ENCODE measurements at regions not wholly inside any gene's neighbourhood (a gene's known extent, or its start where the extent isn't known, plus 50 kb on each side); places are given as distances from the start of the nearest gene placed in this dataset.
A peak's percentile ranks its signal among the peaks of the same experiment; 100 is the strongest.

DNA sequence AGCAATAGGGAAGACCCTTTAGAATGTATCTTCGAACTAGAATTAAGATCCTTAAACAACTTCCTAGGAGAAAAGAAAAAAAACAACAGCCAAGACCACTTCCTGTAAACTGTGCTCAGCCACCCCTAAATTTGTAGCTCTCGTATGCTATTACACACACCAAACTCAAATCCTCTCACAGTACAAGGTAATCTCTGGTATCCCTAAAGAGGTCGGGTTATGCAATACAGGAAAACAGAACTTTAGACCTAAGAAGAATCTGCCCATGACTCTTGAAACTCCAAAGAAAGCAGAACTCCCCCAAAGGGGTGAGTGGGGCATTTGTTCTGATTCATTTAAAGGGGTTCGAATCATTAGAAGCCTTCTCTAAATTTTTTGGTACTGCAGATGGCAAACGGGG is 170.9 kb upstream of the CASK start:
- no peak for DNase-seq

GRCh38 chrX:42093756-42094155 is 170.4 kb upstream of the CASK start:
- no peak for DNase-seq

- DNase-seq, result no peak
Observed at GRCh38 chrX:42090395-42090794, 167.0 kb upstream of the CASK start.

GRCh38 chrX:42089031-42089430 is 165.7 kb upstream of the CASK start:
- no peak for DNase-seq

DNA sequence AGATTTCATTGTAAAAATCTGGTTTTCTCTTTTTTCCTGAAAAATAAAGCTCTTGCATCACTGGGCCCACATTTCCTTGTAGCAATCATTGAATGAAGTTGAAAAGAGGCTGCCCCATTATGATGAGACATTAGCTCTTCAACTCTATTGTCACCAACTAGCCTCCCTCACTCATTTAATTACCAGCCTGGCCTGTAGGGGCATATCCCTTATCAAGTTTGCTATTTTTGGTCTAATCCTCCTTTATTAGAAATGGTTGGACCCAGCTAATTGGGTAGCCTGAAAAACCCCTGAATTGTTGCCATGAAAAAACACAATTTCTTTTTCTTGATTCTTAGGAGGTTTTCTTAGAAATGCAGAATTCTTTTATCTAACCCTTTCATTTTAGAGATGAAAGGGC is 164.6 kb upstream of the CASK start:
- peak; percentile 1 for DNase-seq

DNA sequence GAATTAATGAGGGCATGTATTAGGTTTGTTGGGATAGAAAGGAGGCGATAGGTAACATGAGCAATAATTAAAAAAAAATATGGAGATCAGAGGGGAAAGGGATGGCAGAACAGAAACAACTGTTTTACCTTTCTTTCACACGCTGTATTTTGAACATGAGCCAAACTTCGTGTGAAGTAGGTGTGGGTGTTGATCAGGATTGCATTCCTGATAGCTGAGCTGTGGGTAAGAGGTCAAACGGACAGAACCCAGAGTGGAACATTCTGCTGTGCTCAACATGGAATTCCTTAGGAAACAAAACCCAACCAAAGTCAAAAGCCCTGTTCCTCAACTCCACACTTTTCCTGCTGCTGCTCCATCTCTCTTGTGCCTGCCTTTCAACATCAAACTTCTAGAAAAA is 162.5 kb upstream of the CASK start:
- DNase-seq, result no peak

- DNase-seq, result no peak
Observed at GRCh38 chrX:42079968-42080367, 156.6 kb upstream of the CASK start.

GRCh38 chrX:42077675-42078074 is 154.3 kb upstream of the CASK start:
- DNase-seq, result no peak

- no peak for DNase-seq
Observed at GRCh38 chrX:42075032-42075431, 151.7 kb upstream of the CASK start.

- DNase-seq, result no peak
Observed at GRCh38 chrX:42073448-42073847, 150.1 kb upstream of the CASK start.

DNA sequence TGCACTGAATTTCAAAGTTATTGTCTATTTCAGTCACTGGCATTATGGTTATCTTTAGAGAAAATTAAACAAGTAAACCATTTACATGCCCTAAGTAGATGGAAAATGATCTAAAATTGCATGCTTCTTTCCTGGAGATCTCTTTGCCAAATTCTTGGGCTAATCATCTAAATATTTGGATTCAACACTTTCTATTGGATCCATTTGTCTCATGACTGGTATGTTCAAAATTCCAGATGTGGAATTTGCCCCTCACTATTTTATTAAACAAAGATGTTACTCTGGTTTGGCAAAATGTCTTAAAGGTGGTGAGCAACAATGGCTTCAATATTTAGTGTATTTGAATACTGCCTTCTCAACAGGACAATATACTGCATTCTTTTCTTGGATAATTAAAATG is 147.5 kb upstream of the CASK start:
- DNase-seq, result no peak

GRCh38 chrX:42054256-42054655 is 130.9 kb upstream of the CASK start:
- DNase-seq, result no peak

DNA sequence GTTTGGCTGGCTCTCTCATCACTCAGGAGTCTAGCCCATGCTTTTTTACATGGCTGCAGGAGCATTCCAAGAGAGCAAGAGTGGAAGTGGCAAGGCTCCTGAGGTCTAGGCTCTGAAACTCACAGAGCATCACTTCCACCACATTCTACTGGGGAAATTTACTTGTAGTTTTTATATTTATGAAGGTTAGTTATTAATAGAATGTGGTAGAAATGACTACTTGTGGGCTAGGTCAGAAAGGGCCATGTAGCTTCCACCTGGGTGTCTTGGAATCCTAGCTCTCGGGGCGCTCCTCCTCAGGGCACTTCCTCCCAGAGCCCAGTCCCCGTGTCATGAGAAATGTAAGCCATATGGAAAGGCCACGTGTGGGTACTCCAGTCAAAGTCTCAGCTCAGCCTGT is 127.0 kb upstream of the CASK start:
- no peak for DNase-seq

DNA sequence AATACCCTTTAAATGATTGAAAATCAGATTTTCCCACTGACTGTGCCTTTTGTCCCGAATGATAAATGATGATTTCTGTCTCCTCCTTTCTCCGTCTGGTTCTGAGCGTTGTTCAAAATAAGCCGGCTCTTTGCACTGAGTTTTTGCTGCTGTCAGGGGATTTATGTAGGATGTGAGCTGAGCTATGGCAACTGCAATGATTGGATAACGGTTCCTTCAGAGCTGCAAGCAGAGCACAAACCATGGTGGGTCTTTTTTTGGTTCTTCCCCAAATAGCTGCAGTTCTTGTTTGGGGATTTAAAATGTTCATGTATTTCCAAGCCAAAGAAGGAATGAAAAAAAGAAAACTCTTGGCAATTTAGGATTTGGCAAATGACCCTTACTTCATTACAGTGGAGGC is 124.5 kb upstream of the CASK start:
- peak; percentile 1 for DNase-seq

DNA sequence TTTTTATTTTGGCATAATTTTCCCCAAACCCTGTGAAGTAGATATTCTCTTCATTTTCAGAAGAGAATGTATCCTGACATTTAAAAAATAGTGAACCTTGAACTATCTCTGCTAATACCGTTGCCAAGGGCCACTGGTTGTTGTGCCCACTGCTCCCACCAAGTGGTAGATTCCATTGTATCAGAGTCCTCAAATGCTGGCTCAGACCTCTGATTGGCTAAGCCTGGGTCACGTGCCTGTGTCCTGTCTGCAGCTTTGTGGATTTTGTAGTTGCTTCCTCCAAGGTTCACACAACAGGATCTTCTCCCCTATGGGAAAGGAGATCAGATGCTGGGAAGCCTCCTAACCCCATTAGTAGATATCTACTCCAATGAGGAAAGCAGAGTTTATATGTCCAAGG is 104.8 kb upstream of the CASK start:
- DNase-seq, result no peak

- no peak for DNase-seq
Observed at GRCh38 chrX:42027367-42028000, 104.1 kb upstream of the CASK start.

- DNase-seq, result no peak
Observed at GRCh38 chrX:42025861-42026260, 102.5 kb upstream of the CASK start.

- DNase-seq, result no peak
Observed at GRCh38 chrX:42023122-42023521, 99.8 kb upstream of the CASK start.

- DNase-seq, result no peak
Observed at GRCh38 chrX:42022158-42022557, 98.8 kb upstream of the CASK start.

DNA sequence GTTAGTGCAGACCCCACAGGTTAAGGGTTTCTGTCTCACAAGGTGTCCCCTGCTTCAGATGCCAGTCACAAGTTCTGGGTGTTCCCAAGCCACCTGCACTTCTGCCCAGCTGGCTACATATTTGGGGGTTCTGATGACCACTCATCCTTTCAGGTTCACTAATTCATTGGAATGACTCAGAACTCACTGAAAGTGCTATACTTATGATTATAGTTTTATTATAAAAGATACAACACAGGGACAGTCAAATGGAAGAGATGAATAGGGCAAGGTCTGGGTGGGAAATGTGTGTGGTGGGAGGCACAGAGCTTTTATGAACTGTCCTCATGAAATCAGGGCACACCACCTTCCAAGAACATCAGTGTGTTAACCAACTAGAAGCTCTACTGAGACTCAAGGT is 97.7 kb upstream of the CASK start:
- DNase-seq, result no peak

GRCh38 chrX:42020225-42020624 is 96.9 kb upstream of the CASK start:
- no peak for DNase-seq

GRCh38 chrX:42017971-42018370 is 94.6 kb upstream of the CASK start:
- DNase-seq, result no peak

- DNase-seq, result no peak
Observed at GRCh38 chrX:42000836-42001235, 77.5 kb upstream of the CASK start.

GRCh38 chrX:41984628-41985027 is 61.3 kb upstream of the CASK start:
- DNase-seq, result no peak

GRCh38 chrX:41982953-41983352 is 59.6 kb upstream of the CASK start:
- DNase-seq, result no peak

DNA sequence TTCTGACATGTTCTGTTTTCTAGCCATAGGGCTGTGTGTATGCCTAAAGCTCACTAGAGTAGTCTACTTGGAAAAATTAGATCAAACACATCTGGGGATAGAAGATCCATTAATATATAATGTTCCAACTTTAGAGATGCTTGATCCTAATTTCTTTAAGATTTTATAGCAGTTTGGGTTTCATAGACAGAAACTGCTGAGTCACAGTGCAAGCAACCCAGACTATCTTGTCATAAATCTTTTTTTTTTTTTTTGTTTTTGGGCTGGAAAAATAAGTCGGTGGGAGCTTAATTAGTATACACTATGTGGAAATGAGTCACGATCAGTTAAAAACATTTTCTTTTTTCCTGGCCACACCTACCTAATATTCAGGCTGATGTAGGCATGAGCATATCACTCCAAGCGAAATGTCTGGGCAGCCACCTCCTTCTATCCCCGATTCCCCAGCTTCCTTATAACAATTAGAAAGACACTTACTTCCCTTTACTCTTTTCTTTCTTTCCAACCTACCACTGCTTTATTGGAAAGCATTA is 58.2 kb upstream of the CASK start:
- DNase-seq, result no peak

Measured in NCI-H82 (cell line).